Stimulated activated CD8-positive, alpha-beta memory T cell treated with anti-CD3 and anti-CD28 coated beads, Interleukin-7, amount 100 ng/mL, for 4 hours (primary cell): ENCODE measurements at regions not wholly inside any gene's neighbourhood (a gene's known extent, or its start where the extent isn't known, plus 50 kb on each side); places are given as distances from the start of the nearest gene placed in this dataset.

Experiments used
- DNase-seq, 2 donors: peaks; one replicate each; pipeline ENCODE4 v3.0.0-alpha.2; 2020; ENCODE audit warnings: low read depth in 2 of 2

DNA sequence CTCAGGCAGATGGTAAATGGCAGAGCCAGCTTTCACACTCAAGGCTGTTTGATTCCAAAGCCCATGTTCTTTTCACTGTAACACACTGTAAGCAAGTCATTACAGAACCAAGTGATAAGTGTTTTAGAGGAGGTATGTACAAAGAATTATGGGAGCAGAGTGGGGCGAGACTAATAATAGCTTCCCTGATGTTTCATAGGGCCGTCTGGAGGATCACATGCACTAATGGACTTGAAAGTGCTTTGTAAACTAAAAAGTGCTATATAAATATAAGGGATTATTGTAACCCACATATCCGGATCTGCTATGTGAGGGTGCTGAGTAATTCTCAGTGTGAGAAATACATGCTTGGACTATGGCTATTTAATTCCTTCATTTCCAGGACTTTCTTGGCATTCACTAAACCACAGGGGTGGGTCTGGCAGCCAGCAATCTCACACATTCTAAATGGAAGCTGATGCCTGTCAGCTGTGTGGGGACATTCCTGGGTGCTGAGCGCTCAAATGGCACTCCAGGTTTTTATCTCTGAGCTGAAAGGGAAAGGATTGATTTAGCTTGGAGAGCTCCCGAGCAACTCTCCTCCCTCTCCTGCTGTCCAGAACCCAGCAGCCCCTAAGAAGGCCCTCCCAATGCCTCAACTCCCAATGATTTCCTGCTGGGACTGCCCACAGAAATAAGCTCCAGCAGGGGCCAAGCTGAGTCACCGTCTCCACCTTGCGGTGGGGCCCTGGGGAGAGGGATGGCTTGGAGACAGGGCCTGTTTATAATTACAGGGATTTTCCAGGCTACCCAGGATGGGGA is 222.8 kb downstream of the SOX11 start:
- no peak for DNase-seq

DNA sequence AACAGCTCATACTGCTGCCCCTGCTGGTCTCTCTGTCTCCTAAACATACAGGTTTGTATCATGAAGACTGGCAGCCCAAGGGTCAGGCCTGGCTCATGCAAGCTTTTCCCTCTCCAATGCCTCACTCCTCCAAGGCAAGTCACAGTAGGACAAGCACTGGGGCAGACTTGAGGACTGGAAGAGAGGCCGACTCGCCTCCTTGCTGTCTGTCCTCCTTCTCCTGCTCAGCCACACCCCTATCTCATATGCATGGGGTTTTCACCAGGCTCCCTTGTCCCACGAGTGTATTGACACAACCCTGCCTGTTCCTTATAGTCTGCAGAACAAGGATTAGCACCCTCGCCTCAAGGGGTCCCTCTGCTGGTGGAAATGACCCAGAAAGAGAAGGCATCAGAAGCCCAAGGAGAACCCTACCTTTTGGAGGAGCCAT is 223.7 kb downstream of the SOX11 start:
- no peak for DNase-seq

DNA sequence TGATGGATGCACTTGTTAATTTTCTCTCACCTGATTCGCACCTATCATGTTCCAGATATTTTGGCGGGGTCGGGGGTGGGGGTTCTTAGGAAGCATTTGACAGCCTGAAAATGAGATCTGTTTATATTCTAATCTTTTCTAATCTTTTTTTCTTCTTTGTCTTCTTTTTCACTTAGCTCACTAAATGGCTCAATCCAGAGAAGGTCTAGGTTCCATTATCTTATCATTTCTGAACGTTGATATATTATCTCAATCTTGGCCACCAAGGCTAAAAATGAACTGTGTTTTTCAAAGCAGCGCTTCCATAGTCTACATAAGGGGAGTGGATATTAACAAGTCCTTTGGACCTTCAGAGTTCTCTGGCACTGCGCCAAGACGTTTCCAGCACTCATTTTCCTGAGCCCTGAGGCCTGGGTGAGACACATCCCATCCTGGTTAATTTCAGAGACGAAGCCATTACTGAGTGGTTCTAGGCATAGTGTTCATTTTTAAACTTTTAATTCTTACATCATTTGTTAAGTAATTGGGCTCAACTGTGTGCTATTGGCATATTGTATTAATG is 229.0 kb downstream of the SOX11 start:
- DNase-seq: no peak

DNA sequence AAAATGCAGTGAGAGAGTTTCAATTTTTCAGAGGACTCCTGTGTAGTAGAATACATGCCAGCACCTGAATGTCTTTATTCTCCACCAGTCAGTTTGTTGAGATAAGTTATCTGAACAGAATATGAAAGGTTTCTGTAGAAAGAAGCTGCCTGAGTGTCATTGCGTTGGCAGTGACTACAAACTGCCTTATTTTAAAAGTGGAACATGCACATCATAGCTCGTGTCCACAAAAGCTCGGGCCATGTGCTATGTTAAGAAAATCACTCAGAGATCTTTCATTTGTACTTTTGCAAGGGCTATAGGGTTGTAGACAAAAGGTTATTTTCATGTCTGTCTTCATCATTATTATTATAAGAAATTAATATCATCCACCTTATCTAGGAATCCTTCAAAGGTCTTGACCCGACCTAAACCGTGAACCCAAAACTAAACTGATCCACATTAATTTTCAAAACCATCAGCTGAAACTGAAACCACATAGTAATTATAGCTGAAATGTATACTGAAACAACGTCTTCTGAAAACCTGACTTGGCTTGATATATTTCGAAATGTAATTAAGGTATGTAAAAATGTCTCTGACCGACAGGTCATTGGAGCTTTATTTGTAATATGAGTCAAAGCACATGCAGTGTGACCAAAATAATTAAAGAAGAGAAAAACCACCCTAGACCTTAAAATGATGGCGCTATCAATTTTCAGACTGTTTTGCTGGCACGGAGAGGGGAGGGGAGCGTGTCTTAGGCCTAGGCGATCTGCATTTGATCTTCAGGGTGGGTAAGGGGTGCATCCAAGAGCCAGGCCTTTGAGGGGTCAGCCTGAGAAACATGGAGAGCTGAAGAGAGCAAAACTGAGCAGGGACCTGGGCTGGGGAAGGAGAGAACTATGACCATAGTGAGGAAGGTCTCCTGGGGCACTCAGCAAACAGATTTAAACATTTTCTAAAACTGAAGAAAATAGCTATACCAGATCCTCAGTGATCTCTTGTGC is 232.1 kb downstream of the SOX11 start:
- DNase-seq: no peak

DNA sequence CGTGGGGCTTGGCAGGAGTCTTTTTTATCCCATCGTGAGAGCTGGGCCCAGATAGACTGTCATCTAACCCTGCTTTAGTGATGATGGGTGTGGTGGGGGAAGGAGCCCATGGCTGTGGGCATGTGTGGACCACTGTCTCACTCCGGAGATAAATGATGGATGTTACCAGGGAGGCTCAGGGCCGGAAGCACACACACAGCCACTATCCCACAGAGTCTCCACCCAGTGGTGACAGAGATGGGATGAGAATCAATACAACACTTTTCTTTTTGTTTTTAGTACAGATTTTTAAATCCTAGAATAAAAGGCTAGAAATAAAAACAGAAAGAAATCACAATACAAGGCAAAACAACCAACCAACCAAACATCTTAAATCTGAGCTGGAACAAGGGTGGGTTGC is 233.4 kb downstream of the SOX11 start:
- DNase-seq: no peak

DNA sequence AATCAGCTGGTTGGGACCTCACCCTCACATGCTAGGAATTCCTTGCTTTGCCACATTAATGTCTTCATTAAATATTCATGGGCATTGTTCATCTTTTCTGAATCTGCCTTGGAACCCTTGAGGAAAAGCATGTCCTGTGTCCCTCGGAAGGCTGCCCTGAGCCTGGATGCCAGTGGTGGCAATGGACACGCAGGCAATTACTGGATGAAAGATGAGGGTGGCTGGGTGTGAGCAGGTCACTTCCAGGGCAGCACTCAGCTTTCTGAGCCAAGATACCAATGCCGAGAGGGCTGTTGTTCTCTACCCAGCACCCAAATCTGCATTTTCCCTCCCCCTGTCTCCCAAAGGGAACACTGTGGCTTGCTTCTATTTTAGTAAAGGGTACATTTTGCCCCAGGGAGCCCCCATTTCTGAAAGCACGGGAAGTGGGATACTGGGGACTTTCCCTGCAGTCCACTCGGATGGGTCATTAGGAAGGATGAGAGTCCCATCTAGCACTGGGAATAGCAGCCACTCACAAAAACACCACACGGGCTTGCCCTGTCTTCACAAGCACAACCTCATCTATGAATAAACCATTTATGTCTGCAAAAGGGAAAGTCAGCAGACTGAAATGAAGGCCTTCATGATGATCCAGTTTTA is 234.8 kb downstream of the SOX11 start:
- no peak for DNase-seq

DNA sequence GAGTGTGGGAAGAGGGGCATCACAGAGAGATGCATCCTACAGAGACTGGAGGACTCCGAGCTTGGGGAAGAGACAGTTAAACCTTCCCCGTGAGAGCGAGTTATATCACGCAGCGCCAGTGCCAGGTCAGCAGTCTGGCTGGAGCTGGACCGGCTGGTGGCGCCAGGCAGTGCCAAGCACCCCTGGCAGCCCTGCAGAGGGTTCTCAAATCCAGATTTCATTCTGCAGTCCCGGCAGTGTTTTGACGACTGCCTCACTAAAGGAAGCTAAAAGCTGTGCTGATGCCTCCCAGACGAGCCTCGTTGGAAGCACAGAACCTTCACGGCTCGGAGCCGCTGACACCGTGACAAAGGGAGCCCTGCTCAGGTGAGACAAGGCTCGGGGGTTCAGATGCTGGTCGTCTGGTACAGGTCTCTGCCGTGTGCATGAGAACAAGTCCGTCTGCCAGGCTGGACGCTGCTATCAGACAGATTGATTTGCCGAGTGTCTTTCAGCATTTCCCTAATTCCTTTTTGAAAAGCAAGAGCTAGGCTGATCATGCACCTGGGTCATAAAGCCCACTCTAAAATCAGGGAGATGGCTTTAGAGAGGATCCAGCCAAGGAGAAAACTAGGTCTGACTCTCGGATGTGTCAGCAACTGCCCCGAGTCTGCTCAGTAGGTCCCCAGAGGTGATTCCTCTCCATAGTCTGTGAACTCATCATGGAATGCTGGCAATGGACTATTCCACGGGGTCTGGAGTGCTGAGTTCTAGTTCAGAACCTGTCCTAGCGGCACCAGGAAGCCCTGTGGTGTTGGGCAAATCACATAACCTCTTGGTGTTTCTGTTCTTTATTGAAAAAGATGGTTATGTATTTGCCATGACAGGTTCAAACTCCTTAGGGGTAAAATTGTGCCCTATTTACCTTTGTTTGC is 240.6 kb downstream of the SOX11 start:
- no peak for DNase-seq

DNA sequence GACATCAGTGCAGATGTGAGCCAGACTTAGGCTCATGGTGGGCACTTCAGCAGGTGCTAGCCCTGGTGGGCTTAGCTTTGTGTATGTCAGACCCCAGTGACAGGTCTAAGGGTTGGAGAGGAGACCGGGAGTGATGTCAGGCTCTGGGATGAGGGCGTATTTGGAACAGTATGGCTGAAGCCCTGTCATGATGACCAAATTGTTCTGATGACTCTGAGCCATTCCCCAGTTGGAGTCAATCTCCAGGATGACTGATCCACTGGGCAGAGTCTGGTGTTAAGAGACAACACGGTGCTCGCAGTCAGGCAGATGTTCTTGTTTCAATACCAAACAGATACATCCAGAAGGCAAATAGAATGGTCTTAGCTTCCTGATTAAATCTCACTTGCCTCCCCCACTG is 241.5 kb downstream of the SOX11 start:
- no peak for DNase-seq

DNA sequence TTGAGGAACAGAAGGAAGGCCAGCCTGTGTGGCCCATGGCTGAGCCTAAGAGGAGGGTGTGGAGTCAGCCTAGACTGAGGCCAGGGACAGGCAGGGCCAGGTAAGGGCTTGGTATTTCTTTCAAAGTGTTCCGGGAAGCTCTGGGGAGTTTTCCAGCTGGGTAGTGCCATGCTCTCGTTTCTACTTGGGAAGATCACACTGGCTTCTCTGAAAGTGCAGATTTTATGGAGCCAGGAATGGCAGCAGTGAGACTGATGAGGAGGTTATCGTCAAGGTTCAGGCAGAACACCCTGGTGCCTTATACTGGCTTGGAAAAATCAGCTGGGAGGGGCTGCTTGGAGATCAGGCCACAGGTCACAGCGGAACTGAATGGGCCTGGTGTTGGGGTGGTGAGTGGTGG is 245.1 kb downstream of the SOX11 start:
- DNase-seq: no peak

DNA sequence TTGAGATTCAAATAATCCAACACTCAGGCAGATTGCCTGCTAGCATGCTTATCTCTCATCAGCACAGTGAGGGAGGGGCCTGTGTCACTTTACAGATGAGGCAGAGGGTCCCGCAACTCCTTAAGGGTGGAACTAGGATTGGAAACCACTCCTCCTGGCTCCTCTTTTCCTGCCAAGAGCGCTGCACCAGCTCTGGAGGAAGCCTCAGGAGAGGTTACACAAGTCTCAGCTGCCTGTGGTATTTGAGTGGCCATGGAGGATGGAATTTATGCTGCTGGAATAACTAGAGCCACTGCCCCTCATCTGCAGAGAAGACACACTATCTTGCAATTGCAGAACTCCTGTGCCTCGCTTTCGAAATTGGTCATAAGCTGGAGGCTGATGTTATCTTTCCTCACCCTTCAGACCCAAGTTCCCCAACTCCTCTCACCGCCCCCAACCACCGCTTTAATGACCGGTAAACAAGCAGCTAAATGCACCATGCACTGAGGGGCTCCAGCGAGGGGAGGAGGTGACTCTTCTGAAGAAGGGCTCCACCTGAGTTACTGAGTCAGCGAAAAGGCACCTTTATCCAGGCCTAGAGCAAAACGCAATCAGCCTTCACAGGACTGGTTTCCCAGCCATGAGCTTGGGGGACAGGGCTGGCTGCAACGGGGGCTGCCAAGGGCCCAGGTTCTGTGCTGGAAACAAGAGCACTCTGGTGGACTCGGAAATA is 245.8 kb downstream of the SOX11 start:
- no peak for DNase-seq

DNA sequence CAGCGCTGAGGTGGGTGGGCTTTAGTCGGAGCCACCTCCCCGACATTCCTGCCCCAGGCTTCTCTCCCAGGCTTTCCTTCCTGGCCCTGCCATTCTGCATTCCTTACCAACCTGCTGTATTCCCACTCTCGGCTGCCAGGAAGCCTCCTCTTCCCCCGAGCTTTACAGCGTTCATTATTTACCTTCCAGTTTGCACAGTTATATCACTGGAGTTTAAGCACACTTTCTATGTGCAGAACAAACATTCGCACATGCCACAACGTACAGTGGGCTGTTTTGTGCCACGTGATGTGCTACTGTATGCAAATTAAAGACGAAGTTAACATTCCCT is 246.3 kb downstream of the SOX11 start:
- no peak for DNase-seq

DNA sequence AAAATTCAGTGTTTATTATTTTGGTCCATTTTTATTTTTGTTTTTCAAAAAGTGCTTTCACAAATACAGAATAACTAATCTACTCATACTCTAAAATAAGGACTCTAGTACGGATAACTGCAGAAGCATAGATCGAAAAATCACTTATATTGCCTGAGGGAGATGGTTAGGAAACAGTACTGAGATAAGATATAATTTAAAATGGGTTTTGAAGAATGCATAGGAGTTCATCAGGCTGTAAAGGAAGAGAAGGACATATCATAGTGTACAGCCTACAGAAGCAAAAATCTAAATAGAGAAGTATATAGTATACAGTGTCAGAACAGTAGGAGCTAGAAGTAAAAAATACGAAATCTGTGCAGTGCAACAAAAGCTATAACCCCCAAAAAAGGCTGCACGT is 247.4 kb downstream of the SOX11 start:
- DNase-seq: no peak

DNA sequence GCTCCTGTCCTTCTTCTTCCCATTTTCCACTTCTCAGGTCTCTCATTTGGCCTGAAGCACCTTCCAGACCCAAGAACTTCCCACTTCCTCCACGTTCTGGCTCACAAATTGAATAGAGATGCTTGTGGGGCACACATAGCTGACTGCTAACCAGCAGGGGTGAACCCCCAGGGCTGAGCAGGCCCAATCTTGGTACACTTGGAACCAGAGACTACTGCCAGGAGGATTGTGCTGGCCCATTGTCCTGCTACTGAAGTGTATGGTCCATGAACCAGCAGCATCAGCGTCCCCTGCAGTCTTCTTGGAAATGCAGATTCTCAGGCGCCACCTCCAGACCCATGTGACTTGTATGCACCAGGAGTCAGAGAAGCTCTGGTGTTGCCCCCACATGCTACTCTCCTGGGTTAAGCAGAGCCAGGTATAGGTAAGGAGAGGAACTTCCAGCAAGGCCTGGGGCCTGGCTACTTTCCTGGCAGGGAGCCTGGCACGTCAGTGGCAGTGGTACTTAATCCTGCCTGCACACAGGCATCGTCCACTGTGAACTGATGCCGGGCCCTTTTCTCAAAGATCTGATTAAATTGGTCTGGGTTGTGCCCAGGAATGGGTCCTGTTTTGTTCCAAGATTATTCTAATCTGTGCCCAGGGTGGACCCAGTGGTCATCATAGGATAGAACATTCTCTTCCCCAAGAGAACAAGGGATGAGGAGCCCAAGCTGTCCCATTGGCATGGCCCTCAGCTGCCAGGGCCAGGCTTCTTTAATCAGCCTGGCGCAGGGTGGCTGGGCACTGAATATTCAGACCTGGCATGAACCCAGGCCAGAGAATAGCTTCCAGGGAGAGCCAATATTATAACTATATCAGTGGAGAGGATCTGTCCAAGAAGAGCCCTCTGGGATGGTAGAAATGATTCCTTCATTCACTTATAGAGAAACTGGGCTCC is 248.7 kb downstream of the SOX11 start:
- DNase-seq: no peak

DNA sequence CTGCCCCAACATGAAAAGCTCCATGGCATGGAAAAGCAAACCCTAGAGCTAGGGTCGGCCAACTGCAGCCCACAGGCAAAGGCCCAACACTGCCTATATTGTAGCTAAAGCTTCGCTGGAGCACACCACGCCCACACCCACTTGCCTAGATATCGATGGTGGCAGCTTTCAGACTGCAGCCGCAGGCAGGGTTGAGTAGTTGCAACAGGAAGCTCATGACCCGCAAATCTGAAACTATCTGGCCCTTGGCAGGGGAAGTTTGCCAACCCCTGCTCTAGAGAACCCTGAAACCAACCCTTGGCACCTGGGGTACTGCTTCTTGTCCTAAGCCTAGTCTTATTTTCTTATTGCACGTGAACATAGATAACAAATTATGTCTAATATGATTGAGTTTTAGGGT is 250.0 kb downstream of the SOX11 start:
- no peak for DNase-seq

DNA sequence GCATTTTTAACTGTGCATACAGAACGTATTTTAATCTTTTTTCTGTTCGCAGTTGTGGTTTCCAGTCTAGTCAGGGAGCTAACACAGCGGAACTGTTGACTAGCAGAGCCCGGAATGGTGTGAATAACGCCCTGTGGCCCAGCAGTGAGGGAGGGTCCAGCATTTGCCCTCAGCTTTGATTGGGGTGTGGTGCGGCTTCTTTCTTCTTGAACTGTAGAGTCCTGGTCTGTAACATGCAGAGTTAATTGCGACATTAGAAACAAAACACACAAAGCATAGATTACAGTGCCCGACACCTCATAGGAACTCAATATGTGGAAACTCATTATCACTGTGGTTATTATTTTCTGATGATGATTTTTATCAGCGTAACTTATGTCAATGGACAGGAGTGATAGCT is 253.6 kb downstream of the SOX11 start:
- no peak for DNase-seq

DNA sequence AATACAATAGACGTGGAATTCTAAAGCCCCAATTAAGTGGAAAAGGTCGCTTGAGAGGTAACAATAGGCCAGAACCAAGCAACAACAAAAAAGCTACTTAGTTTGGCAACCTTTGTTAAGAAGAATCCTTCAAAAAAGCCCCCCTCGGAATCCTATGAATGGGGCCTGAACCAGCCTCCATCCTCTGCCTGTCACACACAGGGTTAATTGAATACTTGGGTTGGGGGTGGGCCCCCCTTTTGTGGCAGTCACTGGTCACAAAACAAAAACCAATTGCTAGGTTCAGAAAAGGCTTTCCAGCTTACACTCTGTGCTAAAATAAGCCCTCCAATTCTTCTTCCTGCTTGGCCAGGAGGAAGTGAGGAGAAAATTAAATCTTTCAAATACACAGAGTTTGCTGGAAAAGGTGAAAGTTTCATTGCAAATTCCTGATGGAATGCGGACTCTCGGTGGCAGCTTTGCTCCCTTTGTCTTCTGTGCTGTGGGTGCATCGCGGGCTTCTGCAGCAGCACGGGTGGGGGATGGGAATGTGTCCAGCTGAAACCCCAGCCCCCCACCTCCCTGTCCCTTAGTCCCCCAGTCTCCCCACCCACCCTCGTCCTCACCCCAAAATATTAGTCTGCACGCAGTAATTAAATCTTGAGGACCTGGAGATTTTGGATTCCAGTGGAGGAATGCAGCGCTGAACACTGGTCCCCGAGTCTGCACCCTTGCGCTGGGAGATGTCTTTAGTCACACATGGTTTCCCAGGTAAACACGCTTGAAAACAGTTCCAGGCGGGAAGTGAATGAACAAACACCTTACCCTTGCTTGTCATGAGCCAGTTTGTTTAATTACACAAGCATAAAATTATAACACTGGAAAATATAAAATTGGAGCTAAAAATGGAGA is 254.3 kb downstream of the SOX11 start:
- no peak for DNase-seq

DNA sequence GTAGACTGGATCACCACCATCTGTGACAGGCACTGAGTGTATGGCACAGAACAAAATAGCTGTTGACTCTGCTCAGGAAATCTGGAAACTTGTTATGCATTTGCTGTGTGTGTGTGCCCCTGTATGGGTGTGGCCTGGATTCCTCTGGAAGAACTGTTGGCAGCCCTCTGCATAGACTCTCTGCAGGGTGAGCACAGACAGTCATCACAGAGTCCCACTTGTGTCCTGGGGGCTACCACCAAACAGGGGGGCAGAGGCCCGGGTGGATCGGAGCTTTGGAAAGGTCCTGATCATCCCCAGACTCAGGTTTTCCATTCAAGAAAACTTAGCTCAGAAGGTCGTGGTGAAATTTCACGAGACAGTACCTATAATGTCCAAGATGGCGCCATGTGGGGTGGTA is 258.6 kb downstream of the SOX11 start:
- no peak for DNase-seq

DNA sequence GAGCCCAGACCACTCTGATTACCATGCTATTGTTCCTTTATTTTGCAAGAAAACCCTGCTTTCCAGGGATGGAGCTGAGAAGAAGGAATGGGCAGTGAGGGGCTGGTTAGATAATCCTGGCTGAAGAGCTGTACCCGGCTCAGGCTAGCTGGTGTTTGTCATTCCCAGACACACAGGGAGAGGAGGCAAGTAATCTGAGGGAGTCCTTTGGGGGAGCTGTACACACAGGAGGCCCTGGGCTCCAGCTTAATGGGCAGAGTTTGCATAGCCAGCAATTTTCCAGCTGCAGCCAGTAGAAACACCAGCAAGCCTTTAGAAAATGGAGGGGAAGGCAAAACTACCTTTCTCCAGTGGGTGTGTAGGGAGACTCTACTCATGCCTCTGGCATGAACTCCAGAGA is 259.3 kb downstream of the SOX11 start:
- DNase-seq: no peak
